Forelimb muscle (tissue), 1 donor: ENCODE measurements at regions not wholly inside any gene's neighbourhood (a gene's known extent, or its start where the extent isn't known, plus 50 kb on each side); places are given as distances from the start of the nearest gene placed in this dataset.
"Not testable (repeated sequence)": the region's sequence is repeated elsewhere in the genome, so short reads cannot be mapped to it uniquely, and the experiment has no call there.

Source experiments
- DNase-seq: peaks from one replicate; pipeline ENCODE4 v3.0.0-alpha.2; 2013; ENCODE audit warnings: low read depth

- no peak for DNase-seq
Observed at GRCh38 chr3:83251490-83251889, 1490.0 kb upstream of the GBE1 start.

- DNase-seq = no peak
Observed at GRCh38 chr3:83250613-83251012, 1489.2 kb upstream of the GBE1 start.

- no peak for DNase-seq
Observed at GRCh38 chr3:83248454-83248853, 1487.0 kb upstream of the GBE1 start.

GRCh38 chr3:83235180-83235814 lies 1473.9 kb upstream of the GBE1 start:
- DNase-seq = no peak

GRCh38 chr3:83233715-83234114 lies 1472.3 kb upstream of the GBE1 start:
- DNase-seq = no peak

- DNase-seq = no peak
Observed at GRCh38 chr3:83230841-83231240, 1469.4 kb upstream of the GBE1 start.

- DNase-seq = no peak
Observed at GRCh38 chr3:83230376-83230775, 1468.9 kb upstream of the GBE1 start.

- DNase-seq = no peak
Observed at GRCh38 chr3:83226751-83227150, 1465.3 kb upstream of the GBE1 start.

- no peak for DNase-seq
Observed at GRCh38 chr3:83224101-83224868, 1462.8 kb upstream of the GBE1 start.

GRCh38 chr3:83218383-83219200 lies 1457.1 kb upstream of the GBE1 start:
- DNase-seq = no peak

- DNase-seq = not testable (repeated sequence)
Observed at GRCh38 chr3:83217595-83218118, 1456.2 kb upstream of the GBE1 start.

GRCh38 chr3:83216919-83217594 lies 1455.6 kb upstream of the GBE1 start:
- no peak for DNase-seq

- no peak for DNase-seq
Observed at GRCh38 chr3:83195243-83195642, 1433.8 kb upstream of the GBE1 start.

- no peak for DNase-seq
Observed at GRCh38 chr3:83193526-83193925, 1432.1 kb upstream of the GBE1 start.

GRCh38 chr3:83189634-83190033 lies 1428.2 kb upstream of the GBE1 start:
- DNase-seq = no peak

GRCh38 chr3:83169473-83169872 lies 1408.0 kb upstream of the GBE1 start:
- DNase-seq = no peak

GRCh38 chr3:83150896-83151295 lies 1389.5 kb upstream of the GBE1 start:
- no peak for DNase-seq

- DNase-seq = no peak
Observed at GRCh38 chr3:83140983-83141382, 1379.5 kb upstream of the GBE1 start.

GRCh38 chr3:83131236-83131635 lies 1369.8 kb upstream of the GBE1 start:
- no peak for DNase-seq

- no peak for DNase-seq
Observed at GRCh38 chr3:83122774-83123350, 1361.4 kb upstream of the GBE1 start.

GRCh38 chr3:83093222-83093572 lies 1331.8 kb upstream of the GBE1 start:
- no peak for DNase-seq
